DOHH2 (cell line): ENCODE measurements at regions not wholly inside any gene's neighbourhood (a gene's known extent, or its start where the extent isn't known, plus 50 kb on each side); places are given as distances from the start of the nearest gene placed in this dataset.

Experiments
- H3F3A ChIP-seq: fragments of 200-600 bp; sonication (generic), shearing (Covaris generic); 2 replicates; pipeline ENCODE4 v1.6.0; 2016; ENCODE audit warnings: antibody characterized with exemption, mild to moderate bottlenecking; ENCODE audit not compliant: control insufficient read depth, insufficient read depth
- H3K27ac ChIP-seq: fragments of 200-600 bp; sonication (generic); 2 replicates; pipeline ENCODE4 v1.5.1; 2014; ENCODE audit warnings: low read depth, mild to moderate bottlenecking, low read length, moderate library complexity
- H3K27me3 ChIP-seq: fragments of 200-600 bp; sonication (generic); 2 replicates; pipeline ENCODE4 v1.6.1; 2014; ENCODE audit warnings: mild to moderate bottlenecking, low read length, mixed read lengths; ENCODE audit not compliant: control insufficient read depth
- H3K36me3 ChIP-seq: fragments of 200-600 bp; sonication (generic); 2 replicates; pipeline ENCODE4 v1.6.1; 2014; ENCODE audit warnings: mild to moderate bottlenecking, low read length, moderate library complexity, mixed read lengths; ENCODE audit not compliant: control insufficient read depth
- H3K4me1 ChIP-seq: fragments of 200-600 bp; sonication (generic); 2 replicates; pipeline ENCODE4 v1.6.1; 2014; ENCODE audit warnings: mild to moderate bottlenecking, low read length, mixed read lengths; ENCODE audit not compliant: control insufficient read depth
- H3K4me2 ChIP-seq: fragments of 200-600 bp; sonication (generic); 2 replicates; pipeline ENCODE4 v1.6.0; 2014; ENCODE audit warnings: mild to moderate bottlenecking, low read length, moderate library complexity
- H3K4me3 ChIP-seq: fragments of 200-600 bp; sonication (generic); 2 replicates; pipeline ENCODE4 v1.5.1; 2014; ENCODE audit warnings: mild to moderate bottlenecking, low read length, mixed read lengths
- H3K79me2 ChIP-seq: fragments of 200-600 bp; sonication (generic); 2 replicates; pipeline ENCODE4 v1.6.1; 2014; ENCODE audit warnings: mild to moderate bottlenecking, low read length, mixed read lengths; ENCODE audit not compliant: control insufficient read depth
- H3K9me2 ChIP-seq: fragments of 200-600 bp; sonication (generic); replicated peaks from 2 replicates; pipeline ENCODE4 v1.6.1; 2014; ENCODE audit warnings: mild to moderate bottlenecking, low read length, mixed read lengths; ENCODE audit not compliant: control insufficient read depth
- H3K9me3 ChIP-seq: fragments of 200-600 bp; sonication (generic); 2 replicates; pipeline ENCODE4 v1.6.1; 2014; ENCODE audit warnings: antibody characterized with exemption, low read length, mixed read lengths; ENCODE audit not compliant: control insufficient read depth, insufficient read depth
- H4K20me1 ChIP-seq: fragments of 200-600 bp; sonication (generic); 2 replicates; pipeline ENCODE4 v1.6.0; 2014; ENCODE audit warnings: low read depth, mild to moderate bottlenecking, antibody characterized with exemption, low read length, moderate library complexity; ENCODE audit not compliant: control insufficient read depth, insufficient read depth
- CTCF ChIP-seq: fragments of 200-600 bp; sonication (generic); IDR thresholded peaks from one replicate; pipeline ENCODE4 v1.5.1; 2014; ENCODE audit warnings: antibody characterized with exemption, mild to moderate bottlenecking, low read depth, low read length; ENCODE audit not compliant: poor library complexity, severe bottlenecking
- EZH2phosphoT487 ChIP-seq: fragments of 200-600 bp; sonication (generic); IDR thresholded peaks from 2 replicates; pipeline ENCODE4 v1.6.1; 2017; ENCODE audit warnings: borderline replicate concordance, mild to moderate bottlenecking, antibody characterized with exemption, low read length, moderate library complexity, mixed read lengths

- peaks cover 30% of the 10 kb centered on the region for H3K4me1 ChIP-seq
Measured at GRCh38 chr18:60888071-60888624, 445.1 kb upstream of the CDH20 start.

GRCh38 chr18:60889442-60889841 lies 443.8 kb upstream of the CDH20 start:
- H3K79me2 ChIP-seq: no peaks in the 10 kb centered on the region
- TF ChIP-seq CTCF: no peak
- TF ChIP-seq EZH2phosphoT487: no peak

More at GRCh38 chr18:60888071-60888624, 445.1 kb upstream of the CDH20 start:
- Histone ChIP-seq H3F3A (no peaks in the 10 kb centered on the region), H3K27me3 (no peaks in the 10 kb centered on the region), H3K79me2 (no peaks in the 10 kb centered on the region), H3K4me3 (no peak overlapping the region), H3K27ac (no peak overlapping the region), H3K9me3 (no peaks in the 10 kb centered on the region), H3K4me2 (no peak overlapping the region), H4K20me1 (no peaks in the 10 kb centered on the region), H3K36me3 (no peaks in the 10 kb centered on the region), H3K9me2 (no peaks in the 10 kb centered on the region)
- TF ChIP-seq EZH2phosphoT487 (no peak), CTCF (no peak)

GRCh38 chr18:60891936-60892335 lies 441.3 kb upstream of the CDH20 start:
- Histone ChIP-seq H3K9me3 (no peaks in the 10 kb centered on the region), H3K27me3 (no peaks in the 10 kb centered on the region), H4K20me1 (no peaks in the 10 kb centered on the region), H3K36me3 (no peaks in the 10 kb centered on the region), H3K79me2 (no peaks in the 10 kb centered on the region), H3K4me2 (no peak overlapping the region), H3F3A (no peaks in the 10 kb centered on the region), H3K9me2 (no peaks in the 10 kb centered on the region), H3K4me3 (no peak overlapping the region), H3K4me1 (peaks cover 4% of the 10 kb centered on the region; the same call in 1 of the 2 replicates), H3K27ac (no peak overlapping the region)
- TF ChIP-seq CTCF (no peak), EZH2phosphoT487 (no peak)

More at GRCh38 chr18:60889442-60889841, 443.8 kb upstream of the CDH20 start:
- Histone ChIP-seq H3K9me2 (no peaks in the 10 kb centered on the region), H3K4me3 (no peak overlapping the region), H3K36me3 (no peaks in the 10 kb centered on the region), H3K9me3 (no peaks in the 10 kb centered on the region), H4K20me1 (no peaks in the 10 kb centered on the region), H3K4me2 (no peak overlapping the region), H3F3A (no peaks in the 10 kb centered on the region), H3K27ac (no peak overlapping the region), H3K4me1 (peaks cover 19% of the 10 kb centered on the region), H3K27me3 (no peaks in the 10 kb centered on the region)
